Body of pancreas (tissue), 4 donors: ENCODE measurements at regions not wholly inside any gene's neighbourhood (a gene's known extent, or its start where the extent isn't known, plus 50 kb on each side); places are given as distances from the start of the nearest gene placed in this dataset.

Experiments used
- ATAC-seq: fragments of 150-250 bp; one replicate; pipeline ENCODE4 v1.9.1; 2016
- DNase-seq, 4 donors: peaks; one replicate each; pipeline ENCODE4 v3.0.0-alpha.2; 2019
- H3K27ac ChIP-seq, 4 donors: fragments of 200-600 bp; sonication (generic); 1 replicate in 3 of 4; 2 replicates in 1 of 4; pipeline versions ENCODE4 v1.5.1 to v1.6.1; 2016 to 2019; ENCODE audit warnings: mild to moderate bottlenecking in 1 of 4, mixed read lengths in 1 of 4, moderate library complexity in 1 of 4
- H3K27me3 ChIP-seq, 2 donors: fragments of 200-600 bp; sonication (generic); one replicate each; pipeline ENCODE4 v1.6.0; 2016; ENCODE audit warnings: mild to moderate bottlenecking in 1 of 2
- H3K36me3 ChIP-seq, 2 donors: fragments of 200-600 bp; sonication (generic); replicated peaks in 1 of 2; 2 replicates each; pipeline ENCODE4 v1.5.1; 2016; ENCODE audit warnings: low read depth in 2 of 2; ENCODE audit not compliant: insufficient read depth in 1 of 2
- H3K4me1 ChIP-seq: fragments of 200-600 bp; sonication (generic); one replicate; pipeline ENCODE4 v1.6.0; 2016
- H3K4me3 ChIP-seq, 2 donors: fragments of 200-600 bp; sonication (generic); 1 replicate in 1 of 2; 2 replicates in 1 of 2; pipeline ENCODE4 v1.5.1; 2016 to 2019
- H3K9me3 ChIP-seq, 3 donors: fragments of 200-600 bp; sonication (generic); 1 replicate in 2 of 3; 2 replicates in 1 of 3; pipeline ENCODE4 v1.5.1; 2016
- POLR2A ChIP-seq, 3 donors: fragments of 450-650 bp; IDR thresholded peaks; one replicate each; pipeline ENCODE4 v1.6.1; 2016; ENCODE audit warnings: antibody characterized with exemption in 3 of 3, mild to moderate bottlenecking in 2 of 3
- WGBS, 2 donors: methylation state at CpG; one replicate each; pipeline ENCODE4 v1.1.5; 2017; 5-methylcytosine and 5-hydroxymethylcytosine counted together
- intact Hi-C: fragments of 100-400 bp; cut with DNase I; formaldehyde crosslinking; loops from one replicate; pipeline ENCODE4 v1.15.1; 2023
- TF ChIP-seq, protein P1 (sequence below), 7 experiments: fragments of 450-650 bp in 4 of 7; fragments of 200-600 bp in 3 of 7; sonication (generic) in 3 of 7; IDR thresholded peaks; one replicate each; pipeline ENCODE4 v1.5.1; 2016 to 2019; ENCODE audit warnings: antibody characterized with exemption in 7 of 7

DNA sequence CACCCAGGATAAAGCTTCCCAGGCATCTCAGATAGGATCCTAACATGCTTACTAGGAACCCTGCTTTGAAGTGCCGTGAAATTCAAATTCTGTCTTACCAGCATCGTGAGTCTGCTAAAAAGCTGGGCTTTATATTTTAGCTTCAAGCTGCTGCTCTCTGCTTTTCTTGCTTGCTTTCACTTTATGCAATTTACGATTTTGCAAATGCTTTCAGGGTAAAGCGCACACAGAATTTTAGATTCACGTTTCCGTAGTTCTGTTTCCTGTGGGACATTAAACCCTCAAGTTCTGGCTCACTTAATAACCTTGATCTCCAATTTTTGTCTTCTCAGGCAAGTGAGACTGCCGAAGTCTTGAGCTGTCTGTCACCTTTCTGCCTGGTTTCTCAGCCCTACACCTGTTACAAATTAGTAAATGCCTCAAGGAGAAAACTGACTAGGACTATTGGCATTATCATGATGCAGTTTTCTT is 170.5 kb upstream of the TGFBR2 start:
- TF ChIP-seq, protein P1, sequence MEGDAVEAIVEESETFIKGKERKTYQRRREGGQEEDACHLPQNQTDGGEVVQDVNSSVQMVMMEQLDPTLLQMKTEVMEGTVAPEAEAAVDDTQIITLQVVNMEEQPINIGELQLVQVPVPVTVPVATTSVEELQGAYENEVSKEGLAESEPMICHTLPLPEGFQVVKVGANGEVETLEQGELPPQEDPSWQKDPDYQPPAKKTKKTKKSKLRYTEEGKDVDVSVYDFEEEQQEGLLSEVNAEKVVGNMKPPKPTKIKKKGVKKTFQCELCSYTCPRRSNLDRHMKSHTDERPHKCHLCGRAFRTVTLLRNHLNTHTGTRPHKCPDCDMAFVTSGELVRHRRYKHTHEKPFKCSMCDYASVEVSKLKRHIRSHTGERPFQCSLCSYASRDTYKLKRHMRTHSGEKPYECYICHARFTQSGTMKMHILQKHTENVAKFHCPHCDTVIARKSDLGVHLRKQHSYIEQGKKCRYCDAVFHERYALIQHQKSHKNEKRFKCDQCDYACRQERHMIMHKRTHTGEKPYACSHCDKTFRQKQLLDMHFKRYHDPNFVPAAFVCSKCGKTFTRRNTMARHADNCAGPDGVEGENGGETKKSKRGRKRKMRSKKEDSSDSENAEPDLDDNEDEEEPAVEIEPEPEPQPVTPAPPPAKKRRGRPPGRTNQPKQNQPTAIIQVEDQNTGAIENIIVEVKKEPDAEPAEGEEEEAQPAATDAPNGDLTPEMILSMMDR (IDR thresholded peaks at IDR 0.05): no peak
- TF ChIP-seq POLR2A (IDR thresholded peaks at IDR 0.05): no peak
- H3K27ac ChIP-seq: no peak overlapping the region

DNA sequence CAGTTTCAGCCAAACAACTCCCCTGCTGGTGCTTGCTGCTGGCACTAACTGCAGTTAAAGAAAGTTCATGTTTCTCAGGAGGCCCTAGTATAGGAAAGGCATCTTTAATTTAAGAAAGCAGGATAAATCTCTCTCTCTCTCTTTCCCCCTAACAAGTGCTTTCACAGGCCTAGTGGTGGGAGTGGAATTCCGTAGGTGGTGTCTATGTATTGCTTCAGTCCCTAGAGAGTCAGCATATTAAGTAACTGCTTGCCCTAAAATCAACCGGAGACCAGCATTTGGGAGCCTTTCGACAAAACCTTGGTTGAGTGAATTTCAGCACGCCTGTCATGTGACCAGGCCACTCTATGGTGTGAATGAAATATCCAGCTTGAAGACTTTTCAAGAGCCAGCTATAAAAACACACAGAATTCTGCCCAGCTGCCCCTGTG is 169.2 kb upstream of the TGFBR2 start:
- no peak for ATAC-seq
- Histone ChIP-seq H3K27ac (no peak overlapping the region), H3K4me1 (peaks cover 22% of the 10 kb centered on the region)

More for the DNA sequence above, 170.5 kb upstream of the TGFBR2 start:
- no peaks in the 10 kb centered on the region for H3K36me3 ChIP-seq
- H3K4me1 ChIP-seq: peaks cover 15% of the 10 kb centered on the region
- no peak overlapping the region for H3K4me3 ChIP-seq
- WGBS, 2 donors: 69 to 82% methylated on average over 7 of the region's 7 CpGs
- H3K27me3 ChIP-seq: no peaks in the 10 kb centered on the region
- H3K9me3 ChIP-seq: no peaks in the 10 kb centered on the region
- ATAC-seq (no peak), DNase-seq (no peak)
- intact Hi-C loops: no loop called here

DNA sequence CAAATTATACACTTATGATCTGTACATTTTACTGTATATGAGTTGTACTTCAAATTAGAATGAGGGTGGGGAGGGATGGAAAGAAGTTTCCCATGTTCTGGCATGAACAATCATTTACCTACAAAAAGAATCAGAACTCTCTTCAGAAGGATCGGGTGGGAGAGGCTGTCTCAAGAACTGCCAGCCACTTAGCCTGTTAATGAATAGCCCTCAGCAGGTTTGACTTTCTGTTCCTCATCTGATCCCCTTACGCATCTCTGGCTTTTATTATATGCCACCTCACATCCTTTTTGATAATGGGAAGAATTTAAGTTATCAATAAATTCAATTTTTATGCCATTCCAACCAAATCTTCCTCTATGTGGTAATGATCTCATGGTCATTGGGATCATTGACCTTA is 168.3 kb upstream of the TGFBR2 start:
- no peaks in the 10 kb centered on the region for H3K36me3 ChIP-seq
- DNase-seq (no peak), ATAC-seq (no peak)
- H3K9me3 ChIP-seq: no peaks in the 10 kb centered on the region
- peaks cover 22% of the 10 kb centered on the region for H3K4me1 ChIP-seq
- 92 to 95% methylated on average over 2 of the region's 2 CpGs for WGBS, 2 donors
- no peak overlapping the region for H3K4me3 ChIP-seq
- H3K27me3 ChIP-seq: no peaks in the 10 kb centered on the region
- H3K27ac ChIP-seq: no peak overlapping the region
- TF ChIP-seq POLR2A (IDR thresholded peaks at IDR 0.05): no peak
- intact Hi-C loops: no loop called here

More for the DNA sequence above, 169.2 kb upstream of the TGFBR2 start:
- Histone ChIP-seq H3K27me3 (no peaks in the 10 kb centered on the region), H3K9me3 (no peaks in the 10 kb centered on the region), H3K36me3 (no peaks in the 10 kb centered on the region), H3K4me3 (no peak overlapping the region)
- WGBS, 2 donors: 65 to 74% methylated on average over 4 of the region's 4 CpGs
- intact Hi-C loops: no loop called here
- no peak for TF ChIP-seq POLR2A (IDR thresholded peaks at IDR 0.05)
- TF ChIP-seq, protein P1 (IDR thresholded peaks at IDR 0.05): no peak
- DNase-seq: peak in 1 of 4 donors; percentile 13

DNA sequence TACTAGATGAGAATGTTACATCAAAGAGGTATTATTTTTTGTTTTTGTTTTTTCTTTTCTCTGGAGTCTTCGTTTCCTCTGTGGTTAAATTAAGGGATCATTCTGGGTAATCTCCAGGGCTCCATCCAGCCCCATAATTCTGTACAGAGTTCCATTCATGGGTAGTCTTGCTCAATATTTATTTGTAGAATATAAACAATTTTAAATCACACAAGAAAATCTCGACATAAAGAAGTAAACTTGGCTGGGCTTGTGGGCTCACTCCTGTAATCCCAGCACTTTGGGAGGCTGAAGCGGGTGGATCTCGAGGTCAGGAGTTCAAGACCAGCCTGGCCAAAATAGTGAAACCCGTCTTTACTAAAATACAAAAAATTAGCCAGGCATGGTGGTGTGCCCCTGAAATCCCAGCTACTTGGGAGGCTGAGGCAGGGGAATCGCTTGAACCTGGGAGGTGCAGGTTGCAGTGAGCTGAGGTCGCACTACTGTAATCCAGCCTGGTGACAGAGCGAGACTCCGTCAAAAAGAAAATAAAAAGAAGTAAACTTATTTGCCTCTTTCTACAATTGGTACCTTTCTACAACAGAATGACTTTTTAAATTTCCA is 166.8 kb upstream of the TGFBR2 start:
- 90 to 92% methylated on average over 9 of the region's 9 CpGs for WGBS, 2 donors
- H3K36me3 ChIP-seq: no peaks in the 10 kb centered on the region
- ATAC-seq: no peak
- H3K27ac ChIP-seq: no peak overlapping the region
- intact Hi-C loops: no loop called here
- H3K27me3 ChIP-seq: no peaks in the 10 kb centered on the region
- H3K9me3 ChIP-seq: no peaks in the 10 kb centered on the region
- DNase-seq: no peak
- TF ChIP-seq, protein P1 (IDR thresholded peaks at IDR 0.05): no peak
- no peak for TF ChIP-seq POLR2A (IDR thresholded peaks at IDR 0.05)
- H3K4me3 ChIP-seq: no peak overlapping the region
- H3K4me1 ChIP-seq: peaks cover 22% of the 10 kb centered on the region

DNA sequence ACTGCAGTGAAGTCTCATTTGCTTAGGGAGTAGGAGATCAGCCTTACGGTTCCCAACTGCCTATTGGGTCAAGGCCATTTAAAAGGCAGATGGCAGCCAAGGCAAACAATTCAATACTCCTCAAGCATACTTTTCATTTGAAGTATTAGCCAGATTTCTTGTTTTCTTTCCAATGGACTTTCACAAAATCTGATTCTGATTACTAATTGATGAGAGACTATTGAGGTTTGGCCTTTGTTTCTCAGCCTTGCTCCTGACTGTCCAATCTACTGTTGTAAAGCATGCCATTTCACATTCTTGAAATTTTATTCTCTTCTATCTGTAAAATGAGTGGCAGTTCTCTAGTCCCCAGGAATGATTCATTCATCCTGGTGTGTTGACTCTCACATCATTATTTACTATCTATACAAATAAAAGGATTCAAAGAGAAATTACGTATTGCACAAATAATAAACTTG is 166.2 kb upstream of the TGFBR2 start:
- TF ChIP-seq, protein P1 (IDR thresholded peaks at IDR 0.05): no peak
- TF ChIP-seq POLR2A (IDR thresholded peaks at IDR 0.05): no peak
- Histone ChIP-seq H3K27me3 (no peaks in the 10 kb centered on the region), H3K9me3 (no peaks in the 10 kb centered on the region), H3K4me3 (no peak overlapping the region), H3K27ac (peak overlapping the region in 2 of 4 donors; percentile 15 to 57), H3K36me3 (no peaks in the 10 kb centered on the region), H3K4me1 (peaks cover 22% of the 10 kb centered on the region)
- ATAC-seq: peak; percentile 34
- intact Hi-C loops: no loop called here
- 12 to 24% methylated on average over 2 of the region's 2 CpGs for WGBS, 2 donors
- DNase-seq: no peak
